NCI-H524 treated with DMSO at 0.1 percent for 48 hours (cell line): ENCODE measurements at regions not wholly inside any gene's neighbourhood (a gene's known extent, or its start where the extent isn't known, plus 50 kb on each side); places are given as distances from the start of the nearest gene placed in this dataset.

ENCODE experiments used
- DNase-seq: peaks from one replicate; lab custom pipeline; 2025; lab: John Stamatoyannopoulos, UW

DNA sequence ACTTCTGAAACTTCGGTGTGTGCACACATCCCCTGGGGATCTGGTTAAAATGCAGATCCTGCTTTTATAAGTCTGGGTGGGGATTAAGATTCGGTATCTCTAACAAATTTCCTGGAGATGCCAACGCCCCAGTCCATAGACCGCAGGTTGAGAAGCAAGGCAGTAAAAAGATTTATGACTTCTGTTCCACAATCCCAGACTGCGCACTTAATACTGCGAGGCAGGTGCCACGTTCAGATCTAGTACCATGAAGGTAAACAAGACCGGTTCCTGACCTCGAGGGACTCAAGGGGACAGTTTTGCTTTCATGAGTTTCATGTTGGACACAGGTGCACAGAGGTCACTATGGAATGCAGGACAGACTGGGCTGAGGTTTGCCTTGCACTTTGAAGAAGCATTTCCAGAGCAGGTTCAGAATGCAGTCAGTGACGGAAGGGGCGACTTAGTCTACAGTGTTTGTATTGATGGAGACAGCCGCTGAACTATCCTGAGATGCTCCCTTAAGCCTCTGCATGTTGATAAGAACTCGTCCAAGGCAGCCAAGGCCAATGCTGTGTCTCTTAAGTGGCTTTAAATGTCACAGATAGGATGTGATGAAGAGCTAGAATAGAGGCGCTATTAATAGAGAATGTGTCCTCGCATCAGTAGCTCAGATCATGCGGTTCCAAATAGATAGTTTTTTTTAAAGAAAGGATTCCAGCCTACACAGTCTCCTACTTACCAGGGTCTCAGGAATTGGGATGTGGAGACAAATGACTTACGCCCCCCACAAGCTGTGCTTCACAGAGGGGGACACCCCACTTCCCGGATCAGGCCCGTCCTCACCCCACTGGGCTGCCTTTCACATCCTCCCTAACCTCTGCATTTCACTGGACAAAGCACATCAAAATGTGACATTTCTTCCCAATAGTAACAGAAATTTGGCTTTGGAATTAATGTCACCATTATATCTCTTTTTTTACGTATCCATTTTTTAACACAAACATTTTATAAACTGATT lies 97.1 kb upstream of the IRS2 start:
- DNase-seq: no peak

DNA sequence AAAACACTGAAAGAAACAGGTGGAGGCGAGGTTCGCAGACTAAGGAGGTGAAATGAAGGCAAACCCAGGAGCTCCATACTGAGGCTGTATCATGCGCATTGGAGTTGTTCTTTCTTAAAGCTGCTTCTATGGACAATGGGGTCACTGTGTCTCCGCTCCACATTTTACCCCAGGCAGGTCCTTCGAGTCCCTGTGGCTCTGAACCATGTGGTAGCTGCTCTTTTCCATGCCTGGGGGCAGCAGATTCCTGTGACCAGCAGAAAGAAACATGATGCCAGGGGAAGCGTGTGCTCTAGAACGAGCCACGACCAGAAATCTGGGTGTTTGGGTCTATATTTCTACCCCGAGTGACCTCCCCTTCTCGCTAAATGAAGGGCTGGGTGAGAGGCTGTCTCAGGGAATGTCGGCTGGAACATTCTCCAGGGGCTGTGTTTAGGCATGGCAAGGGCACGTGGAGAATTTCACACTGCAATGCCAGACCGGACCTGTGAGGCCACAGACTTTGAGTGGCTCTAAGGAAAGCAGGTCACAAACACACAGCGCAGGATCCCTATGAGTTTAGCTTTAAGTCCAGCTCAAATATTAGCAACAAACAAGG lies 95.7 kb upstream of the IRS2 start:
- no peak for DNase-seq

DNA sequence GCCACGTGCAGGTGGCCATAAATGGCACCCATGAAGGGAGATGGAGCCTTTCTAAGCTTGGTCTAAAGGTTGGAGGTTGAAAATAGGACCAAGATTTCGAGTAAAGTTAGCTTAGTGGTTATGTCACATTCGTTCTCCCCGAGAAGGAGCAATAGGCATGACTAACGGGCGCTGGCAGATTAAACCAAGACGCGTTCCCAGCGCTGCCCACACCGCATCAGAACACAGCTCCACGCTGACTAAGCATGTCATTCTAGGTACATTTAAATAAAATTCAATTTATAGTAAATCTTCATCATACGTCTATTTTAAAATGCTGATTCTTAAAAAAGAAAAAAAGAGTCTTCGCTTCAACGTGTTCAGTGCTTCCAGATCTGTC lies 95.0 kb upstream of the IRS2 start:
- DNase-seq: no peak

DNA sequence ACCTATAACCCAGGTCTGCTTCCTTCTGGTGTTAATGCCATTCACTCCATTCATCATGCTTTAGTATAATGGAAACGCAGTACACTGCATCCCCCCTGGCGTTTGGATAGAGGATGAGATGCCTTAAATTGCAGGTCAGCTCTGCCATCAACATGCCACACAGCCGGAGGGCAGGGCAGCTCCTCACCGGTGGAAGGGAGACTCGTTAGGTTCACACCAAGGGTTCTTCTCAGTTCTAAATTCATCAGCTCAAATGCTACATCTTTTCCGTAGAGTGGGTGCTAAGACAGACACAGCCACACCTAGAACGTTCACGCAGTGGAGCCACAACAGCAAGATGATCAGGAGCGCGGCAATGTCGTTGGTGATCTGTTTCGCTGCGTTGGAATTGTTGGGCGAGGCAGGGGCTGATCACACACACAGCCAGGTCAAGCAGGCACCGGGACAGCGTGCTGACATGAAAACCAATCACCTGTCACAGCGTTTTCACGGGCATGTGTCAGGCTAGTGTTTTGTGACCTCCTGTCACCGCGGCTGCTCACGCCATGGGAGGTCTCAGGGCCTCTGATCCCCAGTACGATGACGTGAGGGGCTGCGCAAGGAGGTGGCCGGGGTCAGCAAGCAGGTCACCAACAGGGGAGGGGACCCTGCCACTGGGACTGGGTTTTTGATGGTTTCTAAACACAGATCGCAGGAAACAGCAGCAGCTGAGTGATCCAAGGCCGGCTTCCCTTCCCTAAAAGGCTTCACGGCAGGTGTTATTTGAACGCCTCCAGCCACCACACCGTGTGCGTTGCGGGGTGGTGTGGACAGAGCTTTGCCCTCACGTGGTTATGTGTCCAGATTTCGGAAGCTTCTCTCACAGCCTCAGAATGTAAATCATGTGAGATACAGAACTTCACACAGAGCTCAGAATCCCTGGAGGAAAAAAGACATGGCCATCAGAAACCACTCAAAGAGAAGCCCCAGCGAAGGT lies 94.3 kb upstream of the IRS2 start:
- DNase-seq: no peak

DNA sequence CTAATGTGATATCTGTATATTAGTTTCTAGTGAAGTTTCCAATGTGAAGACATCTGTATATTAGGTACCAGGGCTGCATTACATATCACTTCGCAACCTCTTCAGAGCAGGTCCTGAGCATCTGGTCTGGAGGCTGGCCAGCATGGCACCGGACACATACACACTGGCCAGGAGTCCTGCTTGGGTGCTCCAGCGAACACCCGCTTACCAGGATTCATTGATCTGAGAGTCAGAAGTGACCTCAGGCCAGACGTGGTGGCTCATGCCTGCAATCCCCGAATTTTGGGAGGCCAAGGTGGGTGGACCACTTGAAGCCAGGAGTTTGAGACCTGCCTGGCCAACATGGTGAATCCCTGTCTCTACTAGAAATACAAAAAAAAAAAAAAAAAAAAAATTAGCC lies 93.0 kb upstream of the IRS2 start:
- DNase-seq: no peak

DNA sequence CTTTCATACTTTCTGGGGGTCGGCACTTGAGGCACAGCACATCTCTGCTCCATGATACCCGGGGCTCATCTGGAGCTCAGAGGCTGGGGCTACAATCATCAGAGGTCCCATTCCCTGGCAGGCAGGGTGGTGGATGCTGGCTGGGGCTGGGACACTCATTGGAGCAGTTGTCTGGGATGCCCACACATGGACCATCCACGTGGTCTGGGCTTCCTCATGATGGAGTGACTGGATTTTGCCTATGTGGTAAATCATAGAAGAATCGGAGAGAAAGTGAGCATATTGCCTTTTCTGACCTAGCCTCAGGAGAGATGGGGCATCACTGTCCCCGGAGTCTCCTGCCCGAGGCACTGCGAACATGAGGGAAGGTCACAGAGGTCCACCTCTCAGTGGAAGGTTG lies 91.4 kb upstream of the IRS2 start:
- DNase-seq: no peak

DNA sequence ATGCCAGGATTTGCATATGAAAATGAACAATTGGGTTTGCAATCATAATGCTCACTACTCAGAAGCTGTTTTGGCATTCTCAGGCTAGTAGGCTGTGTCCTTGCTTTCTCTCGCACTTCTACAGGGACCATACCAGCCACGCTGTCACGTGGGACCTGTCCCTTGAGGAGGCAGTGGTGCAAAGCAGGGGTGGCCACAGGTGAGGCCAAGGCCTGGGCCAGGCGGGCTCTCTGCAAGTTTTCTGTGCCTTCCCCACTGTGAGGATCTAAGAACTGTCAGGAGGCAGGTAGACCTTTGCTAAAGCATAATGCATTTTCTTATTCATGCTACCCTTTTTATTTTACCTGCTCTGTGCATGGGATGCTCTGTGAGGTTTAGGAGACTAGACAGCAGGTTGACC lies 89.4 kb upstream of the IRS2 start:
- DNase-seq: no peak

DNA sequence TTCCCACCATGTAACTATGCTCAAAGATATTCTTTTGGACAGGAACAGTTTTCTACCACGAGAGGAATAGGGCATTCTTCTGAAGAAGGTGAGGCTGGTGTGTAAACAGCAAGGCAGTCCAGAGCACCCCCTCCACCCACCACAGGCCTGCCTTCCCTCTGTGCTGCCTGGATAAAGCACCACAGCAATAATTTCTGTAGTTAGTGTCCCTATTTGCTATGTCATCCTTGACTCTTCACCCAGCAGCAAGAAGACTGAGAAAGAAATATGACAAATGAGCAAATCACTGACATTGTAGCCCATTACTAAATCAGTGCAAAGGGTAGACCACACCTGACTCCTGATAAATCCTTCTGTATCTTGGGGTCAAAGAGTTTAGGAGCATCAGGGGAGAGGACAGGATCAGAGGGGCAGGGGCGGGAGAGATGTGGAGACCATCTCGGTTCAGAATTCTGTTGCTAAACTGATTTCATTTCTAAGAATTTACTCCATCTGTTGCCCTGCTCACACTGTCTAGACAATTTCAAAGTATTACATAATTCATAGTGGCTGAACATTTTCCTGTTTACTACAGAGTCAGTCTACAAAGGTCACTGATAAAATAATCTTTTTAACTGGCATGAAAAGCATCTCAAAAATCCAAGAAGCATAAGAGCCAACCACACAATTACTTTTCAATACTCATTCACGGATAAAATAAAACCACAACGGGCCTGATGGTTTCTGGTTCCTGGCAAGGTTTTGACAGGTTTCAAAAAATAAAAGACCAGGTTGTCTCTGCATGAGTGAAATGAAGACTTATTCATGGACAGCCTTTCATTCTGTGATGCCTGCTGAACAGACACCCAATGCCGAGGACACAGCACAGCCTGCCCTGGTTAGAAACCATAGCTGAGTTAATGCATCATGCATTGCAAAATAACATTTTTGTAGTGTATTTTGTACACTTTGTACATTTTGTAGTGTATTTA lies 88.4 kb upstream of the IRS2 start:
- DNase-seq: no peak

DNA sequence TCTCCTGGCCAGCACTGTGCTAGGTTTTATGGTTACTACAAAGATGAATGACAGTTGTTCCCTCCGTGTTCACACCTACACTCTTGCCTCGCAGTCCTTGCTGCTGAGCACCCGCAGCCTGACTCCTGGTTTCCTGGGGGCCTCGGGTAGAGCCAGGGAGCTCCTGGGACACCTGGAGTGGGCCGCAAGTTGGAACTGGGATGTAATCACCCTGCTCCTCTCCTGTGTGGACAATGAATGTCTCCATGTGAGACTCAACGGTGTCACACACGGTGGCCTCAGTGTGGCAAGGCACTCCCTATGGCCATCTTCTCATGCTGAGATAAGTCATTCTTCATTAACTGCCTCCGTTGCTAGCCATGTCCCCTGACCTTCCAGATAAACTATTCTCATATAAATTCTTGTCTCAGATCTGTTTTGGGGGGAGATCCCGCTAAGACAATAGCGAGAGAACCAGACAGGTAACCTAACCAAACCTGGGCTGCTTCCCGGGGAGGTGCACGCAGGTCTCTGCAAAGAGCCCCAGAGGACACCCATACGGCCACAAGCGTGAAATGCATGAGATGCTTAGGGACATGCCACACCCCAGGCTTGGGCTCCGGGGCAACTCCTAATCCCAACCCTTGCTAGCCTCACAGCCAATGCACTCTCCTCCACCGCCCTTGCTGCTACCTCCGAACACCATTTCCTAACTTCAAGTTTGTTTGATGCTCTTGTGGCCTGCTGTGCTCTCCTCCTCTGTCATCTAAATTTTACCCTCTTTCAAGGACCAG lies 87.2 kb upstream of the IRS2 start:
- no peak for DNase-seq

DNA sequence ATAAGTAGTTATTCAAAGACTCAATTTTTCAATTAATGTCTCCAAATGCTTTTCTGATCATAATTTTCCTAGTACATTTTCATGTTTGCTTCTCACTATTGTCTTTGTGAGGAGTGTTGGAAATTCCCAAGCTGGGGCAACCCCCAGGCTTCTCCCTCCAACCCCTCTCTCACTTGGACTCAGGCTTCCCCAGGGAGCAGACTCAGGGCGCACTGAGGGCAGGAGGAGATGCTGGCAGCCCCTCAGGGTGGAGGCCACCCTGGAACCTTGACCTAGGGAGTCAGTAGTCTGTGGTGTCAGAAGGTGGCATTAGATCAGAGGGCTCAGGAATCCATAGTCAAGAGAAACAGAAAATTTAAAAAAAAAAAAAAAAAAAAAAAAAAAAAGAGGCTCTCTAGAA lies 86.5 kb upstream of the IRS2 start:
- no peak for DNase-seq

DNA sequence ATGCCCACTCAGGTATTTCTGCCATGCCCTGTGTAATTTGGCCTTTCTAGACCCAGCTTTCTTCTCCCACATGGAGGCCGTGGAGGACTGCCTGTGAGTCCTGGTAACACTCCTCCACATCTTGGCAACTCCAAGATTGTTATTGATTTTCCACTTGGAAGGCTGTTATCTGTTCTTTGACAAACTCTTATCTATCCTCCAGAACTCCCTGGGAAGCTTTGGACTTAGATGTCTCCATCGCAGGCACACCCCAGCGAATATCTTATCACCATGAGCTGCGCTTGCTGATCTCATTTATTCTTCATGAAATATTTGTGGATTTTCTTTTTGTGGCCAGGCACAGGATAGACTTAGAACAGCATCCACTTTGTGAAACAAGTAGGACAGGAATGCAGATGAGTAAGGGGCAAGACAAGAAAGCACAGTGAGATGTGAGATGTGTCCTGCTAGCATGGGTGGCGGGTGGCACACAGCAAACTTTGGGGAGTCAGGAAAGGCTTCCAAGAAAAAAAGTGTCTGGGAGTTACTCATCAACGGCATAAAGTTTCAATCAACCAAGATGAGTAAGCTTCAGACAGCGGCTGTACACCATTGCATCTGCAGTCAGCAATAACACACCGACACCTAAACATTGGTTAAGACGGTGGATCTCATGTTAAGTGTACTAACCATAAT lies 84.5 kb upstream of the IRS2 start:
- no peak for DNase-seq

DNA sequence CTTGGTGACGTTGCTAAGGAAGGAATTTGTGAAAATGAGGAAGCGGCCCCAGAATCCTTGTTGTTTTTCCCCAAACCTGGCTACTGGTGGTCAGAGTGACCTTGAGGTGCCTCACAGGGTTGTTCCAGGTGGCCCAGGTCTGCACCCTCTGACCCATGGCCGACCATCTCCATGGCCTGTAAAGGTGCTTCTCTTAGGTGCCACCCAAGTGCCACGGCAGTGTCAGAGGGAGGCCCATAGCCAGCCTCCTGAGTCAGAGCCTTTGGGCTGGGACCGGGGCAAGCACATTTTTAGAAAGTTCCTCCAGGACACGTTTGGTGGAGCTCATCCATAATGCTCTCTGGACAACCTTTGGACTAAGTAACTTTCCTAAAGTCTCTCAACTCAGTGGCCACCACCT lies 83.9 kb upstream of the IRS2 start:
- no peak for DNase-seq

DNA sequence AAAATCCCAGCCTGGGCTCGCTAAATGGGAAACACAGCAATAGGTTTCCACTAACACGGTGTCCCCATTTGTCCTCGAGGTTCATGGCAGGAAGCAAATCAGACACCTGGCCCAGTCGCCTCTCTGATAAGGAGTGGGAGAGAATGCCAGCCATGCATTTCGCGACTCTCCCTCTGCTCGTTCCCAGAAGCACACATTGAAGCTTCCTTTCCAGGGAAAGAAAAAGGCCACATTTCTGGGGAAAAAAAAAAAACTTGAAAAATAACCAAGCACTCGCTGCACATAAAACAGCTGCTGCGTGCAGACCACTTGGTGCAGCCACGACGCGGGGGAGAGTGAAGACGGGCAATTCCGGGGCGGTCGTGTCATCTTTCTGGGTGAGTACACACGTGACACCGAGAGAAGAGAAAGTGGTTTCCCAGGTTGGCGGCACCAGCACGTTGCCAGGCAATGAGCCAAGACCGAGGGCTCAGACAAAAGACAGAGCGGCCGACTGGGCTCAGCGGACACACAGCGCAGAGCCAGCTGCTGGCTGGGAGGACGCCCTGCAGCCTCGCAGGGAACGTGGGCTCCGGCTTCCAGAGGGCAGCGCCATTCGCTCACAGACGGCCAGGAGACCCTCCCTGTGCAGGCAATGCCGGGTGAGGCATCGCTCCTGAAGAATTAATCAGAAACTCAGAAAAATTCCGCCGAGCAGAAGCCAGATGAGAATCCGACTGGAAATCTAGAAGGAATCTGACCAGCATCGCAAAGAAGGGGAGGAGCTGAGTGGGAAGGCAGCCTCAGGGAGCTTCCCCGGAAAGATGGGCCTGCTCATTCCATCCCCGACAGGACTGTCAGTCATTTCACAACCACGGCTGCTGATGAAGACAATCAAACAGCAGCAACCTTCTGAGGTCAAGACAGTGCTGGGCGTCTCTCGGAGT lies 83.2 kb upstream of the IRS2 start:
- DNase-seq: peak; percentile 66

DNA sequence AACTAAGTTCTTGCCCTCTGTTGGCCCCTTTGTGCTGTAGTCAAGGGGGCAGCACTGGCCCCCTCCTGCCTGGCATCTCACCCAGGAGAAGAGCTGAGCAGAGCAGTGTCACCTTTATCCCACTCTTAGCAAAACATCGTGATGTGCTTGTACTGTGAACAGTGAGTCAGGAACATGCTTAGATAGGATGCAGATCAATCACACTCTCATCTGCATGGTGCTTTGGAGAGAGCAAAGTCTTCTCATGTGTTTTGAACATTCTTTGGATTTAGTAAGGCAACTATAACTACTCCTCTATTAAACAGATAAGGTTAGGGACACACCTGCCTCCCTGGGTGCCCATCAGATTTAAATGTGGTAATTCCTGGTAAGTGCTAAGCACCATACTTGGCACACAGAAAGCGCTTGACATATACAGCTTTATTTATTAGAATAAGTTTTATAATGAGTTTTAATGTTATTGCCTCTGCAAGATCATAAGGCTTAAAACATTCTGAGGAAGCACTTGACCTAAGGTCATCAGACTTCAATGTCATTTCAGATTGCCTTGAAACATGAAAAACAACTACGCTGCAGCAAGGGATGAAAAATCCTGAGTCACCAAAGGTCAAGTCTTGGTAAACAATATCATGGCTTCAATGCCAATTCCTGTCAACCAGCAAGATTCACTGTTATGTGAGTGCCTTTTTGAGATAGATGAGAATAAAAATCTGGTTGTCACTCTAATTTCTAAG lies 82.4 kb upstream of the IRS2 start:
- DNase-seq: no peak

DNA sequence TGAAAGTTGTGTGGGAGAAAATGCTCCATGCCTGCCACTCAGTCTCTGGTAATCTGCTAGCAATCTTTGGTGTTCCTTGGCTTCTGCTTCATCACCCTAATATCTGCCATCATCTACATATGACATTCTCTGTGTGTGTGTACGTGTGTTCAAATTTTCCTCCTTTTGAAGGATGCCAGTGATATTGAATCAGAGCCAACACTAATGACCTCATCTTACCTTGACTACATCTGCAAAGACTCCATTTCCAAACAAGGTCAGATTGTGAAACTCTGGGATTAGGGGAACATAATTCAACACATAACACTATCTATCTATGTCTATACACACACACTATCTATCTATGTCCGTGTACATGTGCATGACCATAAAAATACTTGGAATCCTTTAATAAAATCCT lies 81.4 kb upstream of the IRS2 start:
- no peak for DNase-seq

DNA sequence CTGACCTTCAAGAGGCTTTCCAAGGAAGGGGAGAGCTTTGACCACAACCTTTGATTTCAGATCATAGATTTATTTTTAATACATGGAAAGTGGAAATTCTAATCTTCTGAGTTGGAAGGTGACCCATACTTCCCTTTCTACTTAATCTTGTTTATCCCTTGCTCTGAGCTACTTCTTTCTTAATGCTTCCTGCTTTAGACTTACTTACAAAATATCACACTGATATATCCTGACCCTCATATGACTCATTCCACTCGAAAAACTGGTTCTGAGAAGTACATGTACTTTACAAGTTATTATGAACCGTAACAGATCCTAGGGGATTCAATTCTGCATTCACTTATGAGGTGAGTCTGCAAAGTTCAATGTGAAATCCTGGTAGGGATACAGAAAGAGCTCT lies 76.2 kb upstream of the IRS2 start:
- DNase-seq: no peak

DNA sequence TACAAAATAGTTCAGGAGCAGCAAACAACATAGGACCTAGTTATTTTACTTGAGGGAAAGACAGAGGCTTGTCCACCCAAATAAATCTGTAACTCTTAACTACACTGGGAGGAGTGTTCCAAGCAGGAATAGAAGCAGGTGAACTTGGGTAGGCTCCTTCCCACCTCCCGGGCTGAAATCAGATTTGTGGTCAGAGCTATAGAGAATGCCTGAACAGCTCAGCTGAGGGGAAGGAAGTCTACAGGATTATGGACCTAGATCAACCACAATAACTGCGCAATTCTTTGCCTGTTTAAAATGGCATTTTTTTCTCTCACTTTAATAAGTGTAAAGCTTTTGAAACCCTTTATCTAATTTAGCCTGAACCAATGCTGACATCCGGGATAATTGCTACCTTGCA lies 73.5 kb upstream of the IRS2 start:
- no peak for DNase-seq

DNA sequence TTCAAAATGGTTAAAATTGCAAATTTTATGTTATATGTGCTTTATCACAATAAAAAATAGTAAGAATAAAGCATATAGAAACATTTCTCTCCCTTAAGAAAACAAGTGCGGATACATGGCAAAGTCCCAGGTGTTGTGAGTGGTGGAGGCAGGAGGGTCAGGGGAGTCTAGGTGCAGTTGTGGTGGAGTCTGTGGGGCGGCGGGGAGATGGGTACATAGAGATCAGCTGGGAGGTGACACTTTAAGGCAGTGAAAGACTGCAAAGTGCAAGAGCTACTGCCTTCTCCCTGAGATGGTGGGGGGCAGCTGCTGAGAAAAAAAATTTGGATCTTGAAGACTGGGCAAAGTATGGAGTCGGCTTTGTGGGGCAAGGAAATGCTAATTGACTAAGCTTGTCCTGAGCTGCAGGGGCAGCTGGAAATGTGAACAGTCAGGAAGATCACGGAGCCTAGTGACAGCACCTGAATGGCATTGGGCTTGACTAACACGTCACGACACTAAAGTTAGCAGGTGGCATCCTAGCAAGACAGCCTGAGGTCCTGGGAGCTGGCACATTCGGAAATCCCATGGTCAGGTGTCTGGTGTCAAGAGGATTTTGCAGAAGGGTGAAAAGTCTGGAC lies 72.9 kb upstream of the IRS2 start:
- no peak for DNase-seq
